OCI-LY7 (cell line): ENCODE measurements at regions not wholly inside any gene's neighbourhood (a gene's known extent, or its start where the extent isn't known, plus 50 kb on each side); places are given as distances from the start of the nearest gene placed in this dataset.

ENCODE experiments used
- BruUV-seq: library from RNA; stranded (reverse); fragments of 400-500 nt; replicated peaks from 2 replicates; lab custom pipeline; 2021; lab: Mats Ljungman, UMichigan
- CTCF ChIA-PET: fragments of 300-600 bp; sonication (Branson Sonifier 250); formaldehyde crosslinking; loops from one replicate; lab custom pipeline; 2022; ENCODE audit warnings: antibody characterized with exemption; ENCODE audit not compliant: unreplicated experiment; lab: Charles Lee
- POLR2A ChIA-PET: fragments of 300-600 bp; sonication (Branson Sonifier 250); formaldehyde crosslinking; loops from one replicate; lab custom pipeline; 2022; ENCODE audit warnings: antibody characterized with exemption; lab: Charles Lee
- DNase-seq: peaks from one replicate; pipeline ENCODE4 v3.0.0-alpha.2; 2015; ENCODE audit warnings: low spot score
- H2AFZ ChIP-seq: fragments of 200-600 bp; sonication (generic), shearing (Covaris generic); 2 replicates; pipeline ENCODE4 v1.6.1; 2014; ENCODE audit warnings: mild to moderate bottlenecking, antibody characterized with exemption, low read length, moderate library complexity
- H3K27ac ChIP-seq: fragments of 200-600 bp; sonication (generic); 2 replicates; pipeline ENCODE4 v1.5.1; 2014; ENCODE audit warnings: mixed run types, low read depth, mild to moderate bottlenecking, moderate library complexity, low read length, inconsistent platforms; ENCODE audit not compliant: poor library complexity, severe bottlenecking
- H3K36me3 ChIP-seq: fragments of 200-600 bp; sonication (generic); 2 replicates; pipeline ENCODE4 v1.6.1; 2014; ENCODE audit warnings: mild to moderate bottlenecking, antibody characterized with exemption, low read length, moderate library complexity, mixed read lengths; ENCODE audit not compliant: insufficient read depth
- H3K4me1 ChIP-seq: fragments of 200-600 bp; sonication (generic); 2 replicates; pipeline ENCODE4 v1.5.1; 2014; ENCODE audit warnings: mild to moderate bottlenecking, low read length; ENCODE audit not compliant: insufficient read depth, poor library complexity, severe bottlenecking
- H3K4me2 ChIP-seq: fragments of 200-600 bp; sonication (generic); 2 replicates; pipeline ENCODE4 v1.6.1; 2014; ENCODE audit warnings: mild to moderate bottlenecking, low read length
- H3K4me3 ChIP-seq: fragments of 200-600 bp; sonication (generic); 2 replicates; pipeline ENCODE4 v1.5.1; 2014; ENCODE audit warnings: mild to moderate bottlenecking, low read depth, low read length; ENCODE audit not compliant: poor library complexity, severe bottlenecking
- H3K79me2 ChIP-seq: fragments of 200-600 bp; sonication (generic); 2 replicates; pipeline ENCODE4 v1.6.1; 2016; ENCODE audit warnings: low read depth, mild to moderate bottlenecking, low read length, moderate library complexity, mixed read lengths; ENCODE audit not compliant: insufficient read depth
- H3K9me2 ChIP-seq: fragments of 200-600 bp; sonication (generic); 2 replicates; pipeline ENCODE4 v1.6.1; 2016; ENCODE audit warnings: mild to moderate bottlenecking, low read length, mixed read lengths; ENCODE audit not compliant: insufficient read depth
- H3K9me3 ChIP-seq: fragments of 200-600 bp; sonication (generic); 2 replicates; pipeline ENCODE4 v1.6.1; 2014; ENCODE audit warnings: mild to moderate bottlenecking, mixed run types, low read length, mixed read lengths
- H4K20me1 ChIP-seq: fragments of 200-600 bp; sonication (generic); 2 replicates; pipeline ENCODE4 v1.6.1; 2014; ENCODE audit warnings: mild to moderate bottlenecking, antibody characterized with exemption, low read length, moderate library complexity, mixed read lengths; ENCODE audit not compliant: insufficient read depth
- CTCF ChIP-seq: fragments of 200-600 bp; sonication (generic); conservative IDR thresholded peaks from 2 replicates; pipeline ENCODE4 v1.5.1; 2014; ENCODE audit warnings: mild to moderate bottlenecking, antibody characterized with exemption, low read length, moderate library complexity, mixed read lengths
- EZH2phosphoT487 ChIP-seq: fragments of 200-600 bp; sonication (generic); IDR thresholded peaks from 2 replicates; pipeline ENCODE4 v1.6.1; 2018; ENCODE audit warnings: low read depth, borderline replicate concordance, mild to moderate bottlenecking, mixed run types, antibody characterized with exemption, low read length, moderate library complexity, mixed read lengths
- intact Hi-C: fragments of 100-400 bp; cut with micrococcal nuclease; formaldehyde crosslinking; loops from one replicate; pipeline ENCODE4 v1.10.0; 2022; ENCODE audit not compliant: unreplicated experiment

DNA sequence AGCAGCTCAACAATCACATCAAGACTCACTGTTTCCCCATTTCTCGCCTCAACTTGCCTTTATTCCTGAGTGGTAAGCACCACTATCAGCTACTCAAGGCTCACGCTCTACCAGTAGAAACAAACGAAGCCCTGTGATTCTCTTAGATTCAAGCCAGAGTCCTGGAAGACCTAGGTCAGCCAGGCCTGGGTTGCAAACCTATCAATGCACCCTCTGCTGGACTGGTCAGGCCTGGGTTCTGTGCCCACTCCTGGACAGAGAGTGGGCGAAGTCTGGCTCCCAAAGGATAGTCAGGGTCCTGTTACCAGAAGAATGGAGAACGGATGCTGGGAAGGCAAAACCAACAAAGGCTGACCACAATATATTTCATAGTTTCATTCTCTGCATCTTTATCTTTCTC is 308.4 kb downstream of the SHQ1 start:
- no peak overlapping the region for H3K4me3 ChIP-seq
- no peaks in the 10 kb centered on the region for H4K20me1 ChIP-seq
- DNase-seq = no peak
- POLR2A ChIA-PET = interaction anchor here (0.8 kb wide), 1 partner anchor 16 kb away, joined by 3 read pairs; no protein-coding TSS in a partner anchor
- no peak overlapping the region for H3K4me2 ChIP-seq
- H3K9me2 ChIP-seq = no peaks in the 10 kb centered on the region
- no peaks in the 10 kb centered on the region for H3K79me2 ChIP-seq
- no peak for TF ChIP-seq CTCF
- no peak for TF ChIP-seq EZH2phosphoT487
- CTCF ChIA-PET = no interaction called here
- no peaks in the 10 kb centered on the region for H3K4me1 ChIP-seq
- BruUV-seq = no TSS peak
- no peak overlapping the region for H3K27ac ChIP-seq
- intact Hi-C loops = no loop called here
- no peaks in the 10 kb centered on the region for H3K36me3 ChIP-seq
- H2AFZ ChIP-seq = no peak overlapping the region
- no peaks in the 10 kb centered on the region for H3K9me3 ChIP-seq

DNA sequence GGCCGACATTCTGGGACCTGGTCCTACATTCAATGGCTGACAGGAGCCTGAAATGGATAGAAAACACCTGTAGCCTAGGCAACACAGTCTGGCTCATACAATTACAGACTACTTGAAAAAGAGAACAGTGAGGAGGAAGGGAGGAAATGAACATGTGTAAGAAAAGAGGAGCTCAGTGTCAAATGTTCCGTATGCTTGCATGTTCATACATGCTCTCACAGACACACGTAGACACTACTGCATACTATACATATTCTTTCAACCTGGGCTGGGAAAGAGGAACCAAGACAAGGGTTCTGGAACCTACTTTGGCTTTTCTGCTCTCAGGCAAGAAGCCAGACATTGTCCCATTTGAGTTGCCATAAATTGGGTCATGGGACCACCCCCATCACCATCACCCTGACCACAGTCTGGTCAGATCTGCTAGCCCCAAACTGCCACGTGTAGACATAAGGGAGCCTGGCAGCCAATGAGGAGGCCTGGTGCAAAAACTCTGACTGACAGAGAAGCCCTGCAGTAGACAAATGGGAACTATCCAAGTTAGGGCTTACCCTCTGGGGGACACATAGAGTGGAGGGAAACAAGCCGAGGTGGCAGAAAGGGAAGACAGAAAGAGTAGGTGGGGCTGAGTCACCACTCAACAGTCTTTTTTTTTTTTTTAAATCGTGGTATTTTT is 310.0 kb downstream of the SHQ1 start:
- no peak for DNase-seq
- Histone ChIP-seq H3K27ac (no peak overlapping the region), H3K36me3 (no peaks in the 10 kb centered on the region), H3K9me2 (no peaks in the 10 kb centered on the region), H3K79me2 (no peaks in the 10 kb centered on the region), H3K9me3 (no peaks in the 10 kb centered on the region), H3K4me1 (no peaks in the 10 kb centered on the region), H3K4me2 (no peak overlapping the region), H3K4me3 (no peak overlapping the region), H2AFZ (no peak overlapping the region), H4K20me1 (no peaks in the 10 kb centered on the region)
- ChIA-PET POLR2A (interaction anchor here (0.5 to 0.7 kb wide), 2 partner anchors 23 to 756 kb away, joined by 3 to 4 read pairs; no protein-coding TSS in a partner anchor), CTCF (no interaction called here)
- intact Hi-C loops = no loop called here
- no peak for TF ChIP-seq EZH2phosphoT487
- TF ChIP-seq CTCF = no peak
- BruUV-seq = no TSS peak

DNA sequence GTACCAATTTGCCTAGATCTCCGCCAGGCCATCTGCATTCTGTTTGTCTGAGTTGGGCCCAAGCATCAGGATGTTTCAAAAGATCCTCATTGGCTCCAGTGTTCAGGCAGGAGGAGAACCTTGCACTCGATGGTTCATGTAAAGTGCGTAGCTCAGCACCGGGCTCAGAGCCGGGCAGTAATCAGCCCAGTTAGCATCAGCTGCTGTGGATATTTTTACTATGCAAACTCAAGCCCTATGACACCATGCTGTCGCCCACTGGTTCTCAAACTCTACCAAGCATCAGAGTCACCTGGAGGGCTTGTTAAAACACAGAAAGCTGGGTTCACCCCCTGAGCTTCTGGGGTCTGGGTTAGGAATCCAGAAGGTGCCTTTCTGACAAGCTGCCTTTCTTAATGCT is 310.8 kb downstream of the SHQ1 start:
- Histone ChIP-seq H3K27ac (no peak overlapping the region), H3K4me2 (no peak overlapping the region), H3K79me2 (no peaks in the 10 kb centered on the region), H3K36me3 (no peaks in the 10 kb centered on the region), H3K4me1 (no peaks in the 10 kb centered on the region), H4K20me1 (no peaks in the 10 kb centered on the region), H3K9me2 (no peaks in the 10 kb centered on the region), H3K9me3 (no peaks in the 10 kb centered on the region), H2AFZ (no peak overlapping the region), H3K4me3 (no peak overlapping the region)
- no peak for DNase-seq
- intact Hi-C loops = no loop called here
- no TSS peak for BruUV-seq
- CTCF ChIA-PET = interaction anchor here (0.6 kb wide), 1 partner anchor 40 kb away, joined by 3 read pairs; no protein-coding TSS in a partner anchor
- no peak for TF ChIP-seq CTCF
- POLR2A ChIA-PET = no interaction called here
